Keratinocyte (primary cell): ENCODE measurements at regions not wholly inside any gene's neighbourhood (a gene's known extent, or its start where the extent isn't known, plus 50 kb on each side); places are given as distances from the start of the nearest gene placed in this dataset.

Source experiments
- DNase-seq: peaks from one replicate; pipeline ENCODE4 v3.0.0-alpha.2; 2011; ENCODE audit warnings: low read depth, missing footprints, low spot score
- FAIRE-seq: peaks from 2 replicates; lab custom pipeline; 2011; peaks lifted over from hg19 to GRCh38; lab: Jason Lieb, UNC
- H2AFZ ChIP-seq: 2 replicates; pipeline ENCODE4 v1.6.0; 2012; ENCODE audit warnings: low read length, control low read depth, inconsistent platforms; ENCODE audit not compliant: control insufficient read depth
- H3K27ac ChIP-seq: 2 replicates; pipeline ENCODE4 v1.5.1; 2011; ENCODE audit warnings: low read length; ENCODE audit not compliant: control insufficient read depth, insufficient read depth
- H3K27me3 ChIP-seq: 3 replicates; pipeline ENCODE4 v1.6.0; 2011; ENCODE audit warnings: low read length; ENCODE audit not compliant: control insufficient read depth, insufficient read depth; ENCODE audit errors: extremely low read depth
- H3K36me3 ChIP-seq, 2 experiments: 2 replicates in 1 of 2; 3 replicates in 1 of 2; pipeline ENCODE4 v1.5.1; 2011; ENCODE audit warnings: low read length in 2 of 2, mild to moderate bottlenecking in 1 of 2; ENCODE audit not compliant: control insufficient read depth in 2 of 2, insufficient read depth in 2 of 2; ENCODE audit errors: extremely low read depth in 1 of 2
- H3K4me1 ChIP-seq: 3 replicates; pipeline ENCODE4 v1.5.1; 2011; ENCODE audit warnings: low read length; ENCODE audit not compliant: control insufficient read depth, insufficient read depth; ENCODE audit errors: extremely low read depth
- H3K4me2 ChIP-seq: 3 replicates; pipeline ENCODE4 v1.6.0; 2011; ENCODE audit warnings: low read depth, low read length; ENCODE audit not compliant: control insufficient read depth, insufficient read depth; ENCODE audit errors: extremely low read depth
- H3K4me3 ChIP-seq, 3 experiments: fragments of 200-600 bp in 1 of 3; sonication (generic) in 1 of 3; 2 replicates in 2 of 3; 3 replicates in 1 of 3; pipeline ENCODE4 v1.5.1; 2011 to 2016; ENCODE audit warnings: low read length in 3 of 3, mild to moderate bottlenecking in 3 of 3, control low read depth in 2 of 3, inconsistent platforms in 1 of 3, low read depth in 1 of 3, mixed read lengths in 1 of 3, mixed run types in 1 of 3, moderate library complexity in 1 of 3; ENCODE audit not compliant: control insufficient read depth in 2 of 3, insufficient read depth in 2 of 3; ENCODE audit errors: extremely low read depth in 1 of 3
- H3K79me2 ChIP-seq: 2 replicates; pipeline ENCODE4 v1.6.0; 2012; ENCODE audit warnings: low read length; ENCODE audit not compliant: control insufficient read depth, insufficient read depth
- H3K9ac ChIP-seq: 3 replicates; pipeline ENCODE4 v1.6.0; 2011; ENCODE audit warnings: low read length; ENCODE audit not compliant: control insufficient read depth, insufficient read depth; ENCODE audit errors: extremely low read depth
- H3K9me1 ChIP-seq: 3 replicates; pipeline ENCODE4 v1.6.0; 2011; ENCODE audit warnings: low read length; ENCODE audit not compliant: control insufficient read depth, insufficient read depth; ENCODE audit errors: extremely low read depth
- H3K9me3 ChIP-seq: 2 replicates; pipeline ENCODE4 v1.5.1; 2012; ENCODE audit warnings: low read depth, low read length; ENCODE audit not compliant: control insufficient read depth
- H4K20me1 ChIP-seq: 3 replicates; pipeline ENCODE4 v1.6.0; 2011; ENCODE audit warnings: low read length; ENCODE audit not compliant: control insufficient read depth, insufficient read depth; ENCODE audit errors: extremely low read depth
- CTCF ChIP-seq, 3 experiments: IDR thresholded peaks in 1 of 3; conservative IDR thresholded peaks in 1 of 3; optimal IDR thresholded peaks in 1 of 3; 2 replicates in 2 of 3; 3 replicates in 1 of 3; pipeline versions ENCODE3 to v1.5.1; 2011; ENCODE audit warnings: low read length in 3 of 3, mild to moderate bottlenecking in 3 of 3, moderate library complexity in 2 of 3, control low read depth in 1 of 3, inconsistent platforms in 1 of 3; ENCODE audit not compliant: insufficient read depth in 2 of 3; ENCODE audit errors: extremely low read depth in 1 of 3
- EZH2 ChIP-seq: IDR thresholded peaks from one replicate; pipeline ENCODE4 v1.6.1; 2012; ENCODE audit warnings: inconsistent platforms, mild to moderate bottlenecking, low read length, moderate library complexity
- dilution Hi-C: fragments of 300-500 bp; cut with MboI; formaldehyde crosslinking; loops from one replicate; pipeline ENCODE4 v1.7.0; 2020; ENCODE audit warnings: low sequenced_read_pairs; ENCODE audit not compliant: extremely low pct_ligation_motif_present

DNA sequence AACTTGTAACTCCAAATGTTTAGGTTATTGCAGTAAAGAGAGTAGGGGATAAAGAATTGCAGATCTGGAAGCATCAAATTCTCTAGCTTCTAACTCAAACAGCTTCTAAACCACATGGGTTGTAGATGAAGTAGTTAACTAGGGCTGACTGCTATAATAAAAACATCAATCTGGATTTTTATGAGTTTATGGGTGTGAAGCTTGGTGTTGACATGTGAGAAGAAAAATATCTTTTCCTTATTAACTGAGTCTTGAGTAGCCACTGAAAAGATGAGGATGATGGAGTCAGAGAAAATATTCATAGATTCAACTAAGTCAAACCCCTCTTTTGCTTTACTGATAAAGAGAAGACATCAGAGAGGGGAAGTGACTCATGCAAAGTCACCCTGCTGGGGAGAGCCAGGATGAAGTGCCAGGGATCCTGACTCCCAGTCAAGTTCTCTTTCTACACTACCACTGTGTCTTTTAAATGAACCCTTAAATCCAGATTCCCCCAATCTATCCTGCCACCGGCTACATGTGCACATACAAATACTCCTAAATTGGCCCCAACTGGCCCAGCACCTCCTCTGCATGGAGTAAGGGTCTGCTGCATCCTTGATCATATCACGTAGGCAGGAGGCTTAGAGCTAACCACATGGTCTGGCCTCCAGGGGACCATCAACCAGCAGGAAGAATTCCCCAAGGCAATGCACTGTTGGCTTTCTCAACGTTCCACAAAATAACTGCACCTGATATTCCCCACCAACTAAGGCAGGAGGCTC, 264.0 kb upstream of the CCL2 start:
- dilution Hi-C loops, result no loop called here

DNA sequence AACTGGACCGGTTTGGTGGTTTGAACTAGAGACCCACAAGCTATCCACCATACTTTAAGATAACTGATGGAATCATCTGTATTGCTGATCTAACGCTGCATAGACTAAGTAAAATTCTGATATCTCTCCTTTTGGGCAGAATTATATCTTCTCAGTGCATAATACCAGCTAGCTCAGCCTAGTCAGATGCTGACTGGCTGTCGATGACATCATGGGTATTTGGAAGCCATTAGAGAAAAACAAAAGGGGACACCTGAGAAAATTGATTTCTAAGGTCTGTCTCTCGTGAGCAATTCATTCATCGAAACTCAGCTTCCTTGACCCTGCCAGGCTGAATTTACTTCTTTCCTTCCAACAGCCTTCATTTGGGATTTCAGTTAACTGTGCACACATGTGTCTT, 263.0 kb upstream of the CCL2 start:
- H3K27ac ChIP-seq, result no peak overlapping the region
- no peak overlapping the region for H3K9ac ChIP-seq
- no peaks in the 10 kb centered on the region for H3K36me3 ChIP-seq
- no peaks in the 10 kb centered on the region for H3K9me3 ChIP-seq
- H3K4me2 ChIP-seq, result no peak overlapping the region
- no peaks in the 10 kb centered on the region for H3K79me2 ChIP-seq
- no peaks in the 10 kb centered on the region for H4K20me1 ChIP-seq
- dilution Hi-C loops, result no loop called here
- TF ChIP-seq CTCF (optimal IDR thresholded peaks at IDR 0.05 in 1 of 3, IDR thresholded peaks at IDR 0.05 in 1 of 3, conservative IDR thresholded peaks at IDR 0.05 in 1 of 3; ENCODE audit: extremely low read depth in 1 of 3, insufficient read depth in 2 of 3, low read length in 3 of 3) (no peak), EZH2 (no peak)
- DNase-seq (no peak), FAIRE-seq (no peak)
- no peaks in the 10 kb centered on the region for H3K27me3 ChIP-seq
- H3K9me1 ChIP-seq, result no peaks in the 10 kb centered on the region
- H2AFZ ChIP-seq, result no peak overlapping the region
- H3K4me1 ChIP-seq, result peaks cover 6% of the 10 kb centered on the region
- H3K4me3 ChIP-seq, result no peak overlapping the region

More for the DNA sequence above, 264.0 kb upstream of the CCL2 start:
- no peaks in the 10 kb centered on the region for H4K20me1 ChIP-seq
- FAIRE-seq, result no peak
- H3K4me2 ChIP-seq, result no peak overlapping the region
- no peaks in the 10 kb centered on the region for H3K36me3 ChIP-seq
- no peaks in the 10 kb centered on the region for H3K9me1 ChIP-seq
- peaks cover 6% of the 10 kb centered on the region for H3K4me1 ChIP-seq
- no peak overlapping the region for H3K27ac ChIP-seq
- no peak for TF ChIP-seq CTCF (optimal IDR thresholded peaks at IDR 0.05 in 1 of 3, IDR thresholded peaks at IDR 0.05 in 1 of 3, conservative IDR thresholded peaks at IDR 0.05 in 1 of 3; ENCODE audit: extremely low read depth in 1 of 3, insufficient read depth in 2 of 3, low read length in 3 of 3)
- no peak for TF ChIP-seq EZH2
- H3K27me3 ChIP-seq, result no peaks in the 10 kb centered on the region
- H3K9ac ChIP-seq, result no peak overlapping the region
- H3K4me3 ChIP-seq, result no peak overlapping the region
- no peak for DNase-seq
- H2AFZ ChIP-seq, result no peak overlapping the region
- no peaks in the 10 kb centered on the region for H3K79me2 ChIP-seq
- H3K9me3 ChIP-seq, result no peaks in the 10 kb centered on the region
